DMS114 treated with DMSO at 0.1 percent for 48 hours (cell line): ENCODE measurements at regions not wholly inside any gene's neighbourhood (a gene's known extent, or its start where the extent isn't known, plus 50 kb on each side); places are given as distances from the start of the nearest gene placed in this dataset.
"Not testable (repeated sequence)": the region's sequence is repeated elsewhere in the genome, so short reads cannot be mapped to it uniquely, and the experiment has no call there.

ENCODE experiments used
- DNase-seq: peaks from one replicate; lab custom pipeline; 2025; ENCODE audit not compliant: unreplicated experiment; lab: John Stamatoyannopoulos, UW

- DNase-seq: no peak
Measured at GRCh38 chr13:50378509-50379044, 363.3 kb downstream of the KCNRG start.

DNA sequence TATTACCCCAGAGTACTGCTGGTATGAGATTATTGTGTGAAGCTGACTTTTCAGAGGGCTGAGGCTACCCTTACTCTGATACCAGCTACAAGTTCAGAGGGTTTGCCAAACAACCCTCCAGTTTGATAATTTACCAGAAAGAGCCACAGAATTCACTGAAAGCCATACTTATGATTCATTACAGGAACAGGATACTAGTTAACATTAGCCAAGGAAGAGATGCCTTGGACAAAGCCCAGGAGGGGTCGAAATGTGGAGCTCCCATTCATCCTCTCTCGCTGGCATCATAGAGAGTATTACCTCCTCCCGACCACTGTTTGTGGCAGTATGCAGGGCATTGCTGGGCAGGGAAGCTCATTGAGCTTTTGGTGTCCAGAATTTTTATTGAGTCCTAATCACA, 364.3 kb downstream of the KCNRG start:
- no peak for DNase-seq

DNA sequence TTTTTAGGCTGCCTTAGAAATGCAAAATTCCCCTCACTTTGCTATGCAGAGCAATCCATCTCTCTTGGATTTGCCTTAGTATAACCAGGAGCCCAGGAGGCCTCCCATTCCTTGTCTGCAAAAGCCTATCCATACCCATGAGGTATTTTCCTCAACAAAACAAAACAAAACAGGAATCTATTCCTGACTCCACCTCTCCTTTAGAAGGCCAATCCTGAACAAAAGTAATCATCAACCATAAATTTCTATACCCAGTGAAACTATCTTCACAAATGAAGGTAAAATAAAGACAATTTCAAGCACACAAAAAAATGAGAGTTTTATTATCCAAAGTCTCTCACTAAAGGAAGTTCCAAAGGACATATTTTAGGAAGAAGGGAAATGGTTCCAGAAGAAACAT, 365.7 kb downstream of the KCNRG start:
- DNase-seq: no peak

DNA sequence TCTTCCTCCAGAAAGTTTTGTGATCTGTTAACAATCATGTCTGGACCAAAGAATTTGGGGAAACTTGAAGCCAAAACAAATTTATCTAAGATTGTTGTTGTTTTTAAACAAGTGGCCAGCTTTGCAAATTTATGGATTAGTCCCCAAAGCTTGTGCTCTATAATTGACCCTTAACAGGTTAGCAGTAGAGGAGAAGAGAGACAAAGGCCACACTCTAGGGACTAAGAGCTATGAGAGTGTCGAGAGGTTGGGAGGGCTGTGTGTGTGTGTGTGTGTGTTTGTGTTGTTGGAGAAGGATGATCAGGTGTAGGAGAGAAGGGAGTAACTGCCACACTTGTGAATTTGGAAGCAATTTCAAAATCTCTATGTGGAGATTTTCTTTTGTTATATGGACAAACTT, 367.3 kb downstream of the KCNRG start:
- no peak for DNase-seq

DNA sequence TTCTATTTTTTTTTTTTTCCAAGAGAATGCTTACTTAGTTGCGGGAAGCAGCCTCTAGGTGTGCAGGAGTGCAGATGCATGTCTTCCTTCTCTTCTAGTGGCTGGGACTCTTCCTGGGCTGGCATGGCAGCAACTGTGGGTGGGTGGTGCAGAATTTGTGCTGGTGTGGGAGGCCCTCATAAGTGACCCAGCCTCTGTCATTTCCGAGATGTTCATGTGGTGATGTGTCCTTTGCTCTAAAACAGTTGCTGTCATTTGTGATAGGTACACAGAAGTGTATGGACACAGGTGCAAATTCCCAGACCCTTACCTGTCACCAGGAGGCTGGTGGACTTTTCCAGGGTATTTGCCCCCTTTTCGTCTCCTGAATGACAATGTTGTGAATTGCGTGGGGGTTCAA, 367.7 kb downstream of the KCNRG start:
- DNase-seq: no peak

DNA sequence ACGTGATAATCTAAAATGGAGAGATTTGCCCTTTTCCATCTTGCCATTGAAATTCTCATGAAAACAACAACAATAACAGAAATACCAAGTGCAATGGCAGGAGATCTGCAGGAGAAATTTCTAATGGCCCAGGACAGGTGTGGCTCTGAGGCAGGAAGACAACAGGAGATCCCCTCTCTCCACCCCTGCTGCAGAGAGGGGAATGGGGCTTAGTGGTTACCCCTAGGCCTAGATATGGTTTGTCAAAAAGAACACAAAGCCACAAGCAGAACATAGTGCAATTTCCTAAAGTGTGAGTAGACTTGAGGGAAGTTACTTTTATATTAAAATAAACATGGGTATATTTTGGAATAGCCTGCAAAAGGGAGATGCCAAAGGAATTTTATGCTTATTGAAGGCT, 369.5 kb downstream of the KCNRG start:
- no peak for DNase-seq

DNA sequence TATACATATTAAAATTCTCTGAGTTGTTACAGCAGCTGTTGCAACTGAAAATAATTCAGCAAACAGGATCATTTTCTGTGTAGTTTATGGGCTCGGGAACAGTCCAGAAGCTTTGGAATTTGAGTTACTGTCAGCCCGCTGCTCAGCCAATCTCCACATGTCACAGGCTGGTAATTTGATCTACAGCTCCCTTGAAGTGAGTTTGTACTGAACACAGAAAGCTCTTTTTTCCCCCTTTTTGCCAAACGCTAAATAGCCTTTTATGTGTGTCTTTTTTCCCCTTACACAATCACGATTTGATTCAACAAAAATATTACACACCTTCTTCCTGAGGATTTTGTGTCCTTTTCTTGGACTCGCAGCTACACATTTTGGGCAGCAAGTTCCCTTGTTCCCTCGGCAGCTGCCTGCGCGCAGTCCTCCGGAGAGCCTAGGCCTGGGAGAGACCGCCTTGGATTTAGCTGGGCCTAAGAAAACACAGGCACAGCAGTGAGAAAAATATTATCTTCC, 371.4 kb downstream of the KCNRG start:
- no peak for DNase-seq

DNA sequence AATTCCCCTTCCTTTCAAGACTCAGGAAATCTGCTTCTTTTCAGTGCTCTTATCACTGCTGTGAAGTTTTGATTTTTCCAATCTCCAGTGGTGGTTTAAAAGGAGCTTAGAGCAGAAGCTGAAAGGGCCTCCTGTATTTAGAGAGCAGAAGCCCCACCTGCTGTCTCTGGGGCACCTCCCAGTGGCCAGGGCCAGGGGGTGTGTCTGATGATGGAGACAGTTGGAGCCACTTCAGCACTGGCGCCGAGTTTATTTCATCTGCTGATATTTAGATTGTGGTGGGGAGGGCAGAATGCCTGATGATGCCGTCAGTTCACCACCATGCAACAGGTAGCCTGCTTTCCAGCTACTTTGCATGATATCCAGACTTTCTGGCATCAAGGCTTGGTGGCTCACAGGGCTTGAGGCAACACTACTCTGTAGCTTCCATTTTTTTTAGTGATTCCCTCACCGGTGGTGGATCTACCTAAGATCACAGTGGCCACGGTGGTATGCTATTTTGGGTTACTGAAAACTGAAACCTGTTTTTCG, 371.9 kb downstream of the KCNRG start:
- DNase-seq: no peak

GRCh38 chr13:50388481-50388880, 373.2 kb downstream of the KCNRG start:
- no peak for DNase-seq

- no peak for DNase-seq
Measured at GRCh38 chr13:50389726-50390125, 374.5 kb downstream of the KCNRG start.

DNA sequence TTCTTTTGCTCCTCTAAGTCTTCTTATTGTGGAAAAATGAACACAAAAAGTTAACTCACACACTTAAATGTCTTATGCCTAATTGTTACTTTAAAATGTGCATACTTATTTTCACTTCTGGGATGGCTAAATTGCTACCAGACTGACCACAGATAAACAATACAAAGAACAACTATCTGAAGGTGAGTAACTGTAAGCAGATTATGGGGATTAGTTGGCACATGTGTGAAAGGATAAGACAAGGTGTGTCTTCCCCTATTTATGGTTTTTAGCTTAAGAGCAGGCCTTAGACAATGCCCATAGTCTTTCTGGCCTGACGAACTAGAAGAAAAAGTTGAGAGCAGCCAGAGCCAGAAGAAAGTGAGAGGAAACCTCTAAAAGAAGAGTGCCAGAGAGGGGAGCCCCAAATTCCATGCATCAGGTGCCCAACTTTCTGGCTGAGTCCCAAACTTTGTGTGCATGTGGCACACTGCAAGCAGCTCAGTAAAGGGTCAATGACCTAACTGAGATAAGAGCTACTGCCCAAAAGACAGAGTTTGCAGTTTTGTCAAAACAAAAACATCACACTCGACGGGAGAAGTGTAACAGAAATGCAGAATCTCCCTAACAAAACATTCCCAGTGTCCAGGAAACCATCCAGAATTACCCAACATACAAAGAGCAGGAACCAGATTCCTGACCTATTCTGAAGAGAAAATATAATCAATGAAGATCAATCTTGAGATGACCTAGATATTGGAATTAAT, 375.4 kb downstream of the KCNRG start:
- DNase-seq: no peak

DNA sequence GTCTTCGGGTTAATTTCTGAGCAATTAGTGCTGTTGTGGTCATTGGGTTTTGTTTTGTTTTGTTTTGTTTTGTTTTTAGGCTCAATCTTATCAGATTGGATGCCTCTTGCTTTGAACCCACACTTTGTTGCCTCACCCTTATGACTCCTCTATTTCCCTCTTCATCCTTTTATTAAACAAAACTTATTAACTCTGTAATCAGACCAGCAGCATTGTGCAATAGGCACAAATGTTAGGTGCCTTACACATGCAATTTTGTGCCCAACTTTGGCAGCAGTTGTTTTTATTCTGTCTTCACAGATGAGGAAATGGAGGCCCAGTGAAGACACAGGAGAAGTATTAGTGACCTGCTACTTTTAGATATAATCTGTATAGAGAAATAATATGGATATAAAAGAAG, 377.7 kb downstream of the KCNRG start:
- no peak for DNase-seq

DNA sequence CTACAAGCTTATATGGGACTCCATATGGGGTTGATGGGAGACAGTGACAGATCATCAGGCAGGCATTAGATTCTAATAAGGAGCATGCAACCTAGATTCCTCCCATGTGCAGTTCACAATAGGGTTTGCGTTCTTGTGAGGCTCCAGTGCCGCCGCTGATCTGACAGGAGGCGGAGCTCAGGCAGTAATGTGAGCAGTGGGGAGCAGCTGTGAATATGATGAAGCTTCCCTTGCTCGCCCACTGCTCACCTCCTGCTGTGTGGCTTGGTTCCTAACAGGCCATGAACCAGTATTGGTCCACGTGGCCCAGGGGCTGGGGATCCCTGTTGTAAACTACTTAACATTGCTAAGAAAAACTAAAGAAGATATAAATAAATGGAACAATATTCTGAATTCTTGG, 378.4 kb downstream of the KCNRG start:
- DNase-seq: no peak

- DNase-seq: no peak
Measured at GRCh38 chr13:50396001-50396400, 380.8 kb downstream of the KCNRG start.

- DNase-seq: not testable (repeated sequence)
Measured at GRCh38 chr13:50396618-50397017, 381.4 kb downstream of the KCNRG start.

GRCh38 chr13:50400035-50400726, 384.9 kb downstream of the KCNRG start:
- DNase-seq: no peak

GRCh38 chr13:50401049-50401505, 385.8 kb downstream of the KCNRG start:
- no peak for DNase-seq

DNA sequence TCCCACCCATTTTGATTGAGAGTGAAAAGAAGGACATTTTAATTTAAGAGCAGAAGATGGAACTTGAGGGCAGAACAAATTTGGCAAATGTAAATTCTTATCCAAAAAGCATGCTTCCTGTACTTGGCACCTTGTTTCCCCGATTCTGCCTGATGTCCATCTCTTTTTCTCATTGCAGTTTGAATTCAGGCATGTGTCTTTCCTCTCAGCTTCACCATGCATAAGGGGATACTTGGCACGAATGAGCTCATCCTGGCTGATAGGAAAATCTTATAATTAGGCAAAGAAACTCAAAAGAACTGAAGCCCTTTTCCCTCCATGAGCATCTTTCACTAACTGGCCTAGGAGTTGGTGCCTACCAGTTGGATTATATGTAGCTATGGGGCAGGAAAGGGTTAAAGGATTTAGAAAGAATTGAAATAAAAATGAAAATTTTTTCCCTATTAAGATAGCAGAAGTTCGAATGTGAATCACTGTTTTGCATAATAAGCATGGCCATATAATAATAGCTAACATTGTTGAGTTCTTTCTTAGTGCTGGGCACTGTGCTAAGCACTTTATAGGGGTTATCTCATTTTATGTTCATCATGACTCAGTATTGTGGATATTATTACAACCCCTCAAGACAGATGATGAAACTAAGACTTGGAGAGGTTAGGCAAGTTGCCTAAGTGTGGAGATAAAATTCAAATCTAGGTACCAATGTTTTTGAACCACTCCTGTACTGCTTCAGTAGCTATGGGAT, 386.6 kb downstream of the KCNRG start:
- DNase-seq: no peak

DNA sequence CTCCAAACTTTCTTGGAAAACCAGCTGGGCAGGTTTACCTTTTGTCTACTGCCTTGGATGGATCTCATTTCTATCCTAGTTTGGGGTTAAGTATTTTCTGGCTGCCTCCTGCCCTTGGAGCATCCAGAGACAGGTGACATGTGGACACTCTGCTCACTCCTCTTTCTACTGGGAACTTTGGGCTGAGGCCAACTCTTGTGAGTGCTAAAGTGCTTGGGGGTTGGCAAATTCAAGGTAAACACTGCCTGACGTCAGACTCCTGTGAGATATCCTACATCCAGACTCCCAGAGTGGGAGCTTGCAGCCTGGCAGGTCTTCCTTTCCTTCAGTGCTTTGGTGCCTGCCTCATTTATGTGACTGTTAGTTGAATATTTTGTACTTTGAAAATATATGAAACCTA, 388.1 kb downstream of the KCNRG start:
- DNase-seq: no peak

DNA sequence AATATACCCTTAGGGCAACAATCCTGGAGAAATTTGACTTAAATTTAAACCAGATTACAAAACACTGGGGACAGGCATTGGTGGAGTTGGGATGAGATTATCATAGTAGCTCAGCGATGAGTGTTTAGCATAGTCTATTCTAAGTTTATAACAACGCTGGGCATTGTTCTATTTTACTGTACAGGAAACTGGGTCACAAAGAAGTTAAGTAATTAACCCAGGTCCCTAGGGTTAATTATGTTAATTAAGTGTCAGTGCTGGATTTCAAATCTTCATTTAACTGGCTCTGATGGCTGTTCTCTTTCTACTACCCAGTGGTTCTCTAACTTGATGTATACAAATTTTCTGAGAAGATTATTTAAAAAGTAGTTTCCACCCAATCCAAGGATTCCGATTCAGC, 388.9 kb downstream of the KCNRG start:
- DNase-seq: no peak

GRCh38 chr13:50404769-50405168, 389.5 kb downstream of the KCNRG start:
- no peak for DNase-seq
